OCI-LY7 (cell line): ENCODE measurements at regions not wholly inside any gene's neighbourhood (a gene's known extent, or its start where the extent isn't known, plus 50 kb on each side); places are given as distances from the start of the nearest gene placed in this dataset.

Experiments used
- CTCF ChIP-seq: fragments of 200-600 bp; sonication (generic); conservative IDR thresholded peaks from 2 replicates; pipeline ENCODE4 v1.5.1; 2014; ENCODE audit warnings: mild to moderate bottlenecking, antibody characterized with exemption, low read length, moderate library complexity, mixed read lengths
- EZH2phosphoT487 ChIP-seq: fragments of 200-600 bp; sonication (generic); IDR thresholded peaks from 2 replicates; pipeline ENCODE4 v1.6.1; 2018; ENCODE audit warnings: low read depth, borderline replicate concordance, mild to moderate bottlenecking, mixed run types, antibody characterized with exemption, low read length, moderate library complexity, mixed read lengths

GRCh38 chr22:47486569-47487312 lies 724.3 kb downstream of the TBC1D22A start:
- no peak for TF ChIP-seq CTCF
- no peak for TF ChIP-seq EZH2phosphoT487
